ENCODE measurements at regions not wholly inside any gene's neighbourhood (a gene's known extent, or its start where the extent isn't known, plus 50 kb on each side); places are given as distances from the start of the nearest gene placed in this dataset.

- no peak for TF ChIP-seq CTCF (IDR thresholded peaks at IDR 0.05; ENCODE audit: poor library complexity, severe bottlenecking)
- no peak for DNase-seq (ENCODE audit: low spot score)
- Histone ChIP-seq H3K4me1 (ENCODE audit: insufficient read depth, poor library complexity, severe bottlenecking) (no peaks in the 10 kb centered on the region), H3K27me3 (ENCODE audit: insufficient read depth, poor library complexity, severe bottlenecking) (no peaks in the 10 kb centered on the region), H3K36me3 (ENCODE audit: low read depth) (no peaks in the 10 kb centered on the region), H3K4me3 (ENCODE audit: severe bottlenecking) (no peak overlapping the region), H3K27ac (ENCODE audit: poor library complexity, severe bottlenecking) (no peak overlapping the region), H3K9me3 (ENCODE audit: severe bottlenecking) (no peaks in the 10 kb centered on the region)
- no peak for ATAC-seq (ENCODE audit: low read depth)
Measured at GRCh38 chr12:93056971-93057535, 128.0 kb upstream of the EEA1 start.

- no peak for DNase-seq (ENCODE audit: low spot score)
- Histone ChIP-seq H3K4me1 (ENCODE audit: insufficient read depth, poor library complexity, severe bottlenecking) (no peaks in the 10 kb centered on the region), H3K27ac (ENCODE audit: poor library complexity, severe bottlenecking) (no peak overlapping the region), H3K9me3 (ENCODE audit: severe bottlenecking) (no peaks in the 10 kb centered on the region), H3K4me3 (ENCODE audit: severe bottlenecking) (no peak overlapping the region), H3K36me3 (ENCODE audit: low read depth) (no peaks in the 10 kb centered on the region), H3K27me3 (ENCODE audit: insufficient read depth, poor library complexity, severe bottlenecking) (no peaks in the 10 kb centered on the region)
- no peak for TF ChIP-seq CTCF (IDR thresholded peaks at IDR 0.05; ENCODE audit: poor library complexity, severe bottlenecking)
- ATAC-seq (ENCODE audit: low read depth): no peak
Measured at GRCh38 chr12:93058280-93058679, 129.2 kb upstream of the EEA1 start.

GRCh38 chr12:93059288-93059687 is 130.2 kb upstream of the EEA1 start:
- no peak for DNase-seq (ENCODE audit: low spot score)
- no peak for TF ChIP-seq CTCF (IDR thresholded peaks at IDR 0.05; ENCODE audit: poor library complexity, severe bottlenecking)
- Histone ChIP-seq H3K27ac (ENCODE audit: poor library complexity, severe bottlenecking) (no peak overlapping the region), H3K36me3 (ENCODE audit: low read depth) (no peaks in the 10 kb centered on the region), H3K27me3 (ENCODE audit: insufficient read depth, poor library complexity, severe bottlenecking) (no peaks in the 10 kb centered on the region), H3K4me1 (ENCODE audit: insufficient read depth, poor library complexity, severe bottlenecking) (no peaks in the 10 kb centered on the region), H3K4me3 (ENCODE audit: severe bottlenecking) (no peak overlapping the region), H3K9me3 (ENCODE audit: severe bottlenecking) (no peaks in the 10 kb centered on the region)
- ATAC-seq (ENCODE audit: low read depth): no peak

- DNase-seq (ENCODE audit: low spot score) (no peak), ATAC-seq (ENCODE audit: low read depth) (no peak)
- TF ChIP-seq CTCF (IDR thresholded peaks at IDR 0.05; ENCODE audit: poor library complexity, severe bottlenecking): no peak
- Histone ChIP-seq H3K27ac (ENCODE audit: poor library complexity, severe bottlenecking) (no peak overlapping the region), H3K9me3 (ENCODE audit: severe bottlenecking) (no peaks in the 10 kb centered on the region), H3K4me1 (ENCODE audit: insufficient read depth, poor library complexity, severe bottlenecking) (no peaks in the 10 kb centered on the region), H3K36me3 (ENCODE audit: low read depth) (no peaks in the 10 kb centered on the region), H3K27me3 (ENCODE audit: insufficient read depth, poor library complexity, severe bottlenecking) (no peaks in the 10 kb centered on the region), H3K4me3 (ENCODE audit: severe bottlenecking) (no peak overlapping the region)
Measured at GRCh38 chr12:93059925-93060665, 131.0 kb upstream of the EEA1 start.
